ENCODE measurements at regions not wholly inside any gene's neighbourhood (a gene's known extent, or its start where the extent isn't known, plus 50 kb on each side); places are given as distances from the start of the nearest gene placed in this dataset.

GRCh38 chr2:60073201-60073600, 480.3 kb downstream of the BCL11A start:
- H2AFZ ChIP-seq (ENCODE audit: low read depth, low read length), result no peak overlapping the region
- H3K79me2 ChIP-seq (ENCODE audit: low read length), result no peaks in the 10 kb centered on the region
- H3K9ac ChIP-seq (ENCODE audit: low read length), result no peak overlapping the region
- H3K27me3 ChIP-seq (ENCODE audit: low read depth, low read length), result no peaks in the 10 kb centered on the region
- H3K4me3 ChIP-seq (ENCODE audit: low read length), result no peak overlapping the region
- peaks cover 22% of the 10 kb centered on the region for H3K4me1 ChIP-seq (ENCODE audit: low read length)
- no peaks in the 10 kb centered on the region for H4K20me1 ChIP-seq (ENCODE audit: insufficient read depth, low read length)
- no peak for TF ChIP-seq EZH2phosphoT487 (IDR thresholded peaks at IDR 0.05; ENCODE audit: low read depth)
- no peak overlapping the region for H3K27ac ChIP-seq (ENCODE audit: low read length)
- no peaks in the 10 kb centered on the region for H3K36me3 ChIP-seq (replicated peaks; ENCODE audit: low read depth, low read length)
- no peaks in the 10 kb centered on the region for H3K9me3 ChIP-seq (ENCODE audit: insufficient read depth, low read length)
- H3K4me2 ChIP-seq (ENCODE audit: low read length), result no peak overlapping the region

DNA sequence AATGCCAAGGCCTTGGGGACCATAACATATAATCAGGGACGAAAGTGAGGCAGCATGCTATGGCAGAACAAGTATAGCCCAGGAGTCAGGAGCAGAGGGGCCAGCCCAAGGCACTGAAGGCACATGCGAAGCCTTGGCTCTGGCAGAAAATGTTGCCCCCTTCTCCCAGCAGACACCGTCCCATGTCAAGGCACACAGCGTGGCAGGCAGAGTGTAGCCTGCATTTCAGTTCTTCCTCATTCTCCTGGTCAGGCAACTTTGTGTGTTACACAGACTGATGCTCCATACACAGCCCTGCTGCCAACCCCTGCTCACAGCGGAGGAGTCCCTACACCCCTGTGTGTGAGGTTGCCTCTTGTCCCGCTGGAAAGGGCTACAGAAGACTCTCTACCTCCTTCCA, 480.8 kb downstream of the BCL11A start:
- no peak for TF ChIP-seq EZH2phosphoT487 (IDR thresholded peaks at IDR 0.05; ENCODE audit: low read depth)
- TF ChIP-seq, protein P1, sequence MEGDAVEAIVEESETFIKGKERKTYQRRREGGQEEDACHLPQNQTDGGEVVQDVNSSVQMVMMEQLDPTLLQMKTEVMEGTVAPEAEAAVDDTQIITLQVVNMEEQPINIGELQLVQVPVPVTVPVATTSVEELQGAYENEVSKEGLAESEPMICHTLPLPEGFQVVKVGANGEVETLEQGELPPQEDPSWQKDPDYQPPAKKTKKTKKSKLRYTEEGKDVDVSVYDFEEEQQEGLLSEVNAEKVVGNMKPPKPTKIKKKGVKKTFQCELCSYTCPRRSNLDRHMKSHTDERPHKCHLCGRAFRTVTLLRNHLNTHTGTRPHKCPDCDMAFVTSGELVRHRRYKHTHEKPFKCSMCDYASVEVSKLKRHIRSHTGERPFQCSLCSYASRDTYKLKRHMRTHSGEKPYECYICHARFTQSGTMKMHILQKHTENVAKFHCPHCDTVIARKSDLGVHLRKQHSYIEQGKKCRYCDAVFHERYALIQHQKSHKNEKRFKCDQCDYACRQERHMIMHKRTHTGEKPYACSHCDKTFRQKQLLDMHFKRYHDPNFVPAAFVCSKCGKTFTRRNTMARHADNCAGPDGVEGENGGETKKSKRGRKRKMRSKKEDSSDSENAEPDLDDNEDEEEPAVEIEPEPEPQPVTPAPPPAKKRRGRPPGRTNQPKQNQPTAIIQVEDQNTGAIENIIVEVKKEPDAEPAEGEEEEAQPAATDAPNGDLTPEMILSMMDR (IDR thresholded peaks at IDR 0.05; ENCODE audit: low read depth, low read length), result no peak
- Histone ChIP-seq H3K79me2 (ENCODE audit: low read length) (no peaks in the 10 kb centered on the region), H3K4me3 (ENCODE audit: low read length) (no peak overlapping the region), H3K36me3 (replicated peaks; ENCODE audit: low read depth, low read length) (no peaks in the 10 kb centered on the region), H3K27ac (ENCODE audit: low read length) (no peak overlapping the region), H3K9ac (ENCODE audit: low read length) (no peak overlapping the region), H2AFZ (ENCODE audit: low read depth, low read length) (no peak overlapping the region), H3K9me3 (ENCODE audit: insufficient read depth, low read length) (no peaks in the 10 kb centered on the region), H3K4me1 (ENCODE audit: low read length) (peaks cover 28% of the 10 kb centered on the region), H3K4me2 (ENCODE audit: low read length) (no peak overlapping the region), H3K27me3 (ENCODE audit: low read depth, low read length) (no peaks in the 10 kb centered on the region), H4K20me1 (ENCODE audit: insufficient read depth, low read length) (no peaks in the 10 kb centered on the region)

DNA sequence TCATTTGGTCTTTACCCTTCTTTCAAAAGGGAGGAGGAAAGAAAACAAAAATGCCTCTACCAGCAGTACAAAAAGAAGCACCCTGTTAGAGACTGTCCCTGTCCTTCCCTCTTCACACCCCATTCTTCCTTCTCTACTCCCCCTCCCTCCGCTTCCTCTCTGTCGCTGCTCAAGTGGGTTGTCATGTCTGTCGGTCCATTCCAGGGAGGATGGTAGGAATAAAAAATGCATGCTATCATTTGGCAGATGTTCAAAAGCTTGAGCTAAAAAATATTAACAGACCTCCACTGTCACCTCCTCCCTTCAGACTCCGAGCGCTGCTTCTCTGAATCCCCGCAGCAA, 482.0 kb downstream of the BCL11A start:
- Histone ChIP-seq H3K27me3 (ENCODE audit: low read depth, low read length) (no peaks in the 10 kb centered on the region), H3K9ac (ENCODE audit: low read length) (no peak overlapping the region), H3K4me3 (ENCODE audit: low read length) (no peak overlapping the region), H4K20me1 (ENCODE audit: insufficient read depth, low read length) (no peaks in the 10 kb centered on the region), H3K4me2 (ENCODE audit: low read length) (no peak overlapping the region), H3K4me1 (ENCODE audit: low read length) (peaks cover 39% of the 10 kb centered on the region), H2AFZ (ENCODE audit: low read depth, low read length) (no peak overlapping the region), H3K79me2 (ENCODE audit: low read length) (no peaks in the 10 kb centered on the region), H3K9me3 (ENCODE audit: insufficient read depth, low read length) (no peaks in the 10 kb centered on the region), H3K27ac (ENCODE audit: low read length) (no peak overlapping the region), H3K36me3 (replicated peaks; ENCODE audit: low read depth, low read length) (no peaks in the 10 kb centered on the region)
- TF ChIP-seq, protein P1 (IDR thresholded peaks at IDR 0.05; ENCODE audit: low read depth, low read length), result no peak
- TF ChIP-seq EZH2phosphoT487 (IDR thresholded peaks at IDR 0.05; ENCODE audit: low read depth), result no peak

DNA sequence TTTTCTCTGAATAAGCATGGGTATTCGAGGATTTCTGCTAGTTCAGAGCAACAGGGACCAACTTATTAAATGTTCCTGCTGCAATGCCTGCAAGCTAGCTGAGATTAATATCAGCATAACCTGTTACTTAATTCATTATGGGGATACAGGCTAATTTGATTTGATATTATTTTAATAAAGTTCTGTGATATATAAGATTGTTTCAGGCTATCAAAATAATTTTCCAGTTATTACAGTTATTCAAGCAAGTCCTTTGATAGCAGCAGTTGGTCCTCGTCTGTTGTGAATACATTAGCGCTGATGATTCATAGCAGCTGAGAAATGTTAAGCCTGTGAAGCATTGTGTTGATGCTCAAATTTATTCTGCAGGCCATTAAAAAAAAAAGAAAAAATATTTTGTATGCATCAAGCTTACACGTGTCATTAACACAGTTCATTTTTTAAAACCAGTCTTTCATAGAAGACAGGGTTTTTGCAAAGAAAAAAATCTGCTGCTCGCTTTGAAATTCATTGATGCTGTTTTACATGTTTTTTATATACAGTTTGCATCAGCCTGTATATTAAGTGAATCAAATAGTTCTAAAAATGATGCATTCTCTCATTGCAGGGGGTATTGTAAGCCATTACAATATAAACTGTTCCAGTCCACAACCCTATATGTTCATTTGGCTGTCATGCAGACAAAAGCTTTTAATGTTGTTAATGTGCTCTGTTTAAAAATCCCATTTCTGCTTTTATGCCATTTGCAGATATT, 482.5 kb downstream of the BCL11A start:
- H3K9me3 ChIP-seq (ENCODE audit: insufficient read depth, low read length), result no peaks in the 10 kb centered on the region
- H3K4me1 ChIP-seq (ENCODE audit: low read length), result peaks cover 41% of the 10 kb centered on the region
- H3K27ac ChIP-seq (ENCODE audit: low read length), result no peak overlapping the region
- no peaks in the 10 kb centered on the region for H3K36me3 ChIP-seq (replicated peaks; ENCODE audit: low read depth, low read length)
- H3K4me3 ChIP-seq (ENCODE audit: low read length), result no peak overlapping the region
- H3K9ac ChIP-seq (ENCODE audit: low read length), result no peak overlapping the region
- no peak overlapping the region for H3K4me2 ChIP-seq (ENCODE audit: low read length)
- no peaks in the 10 kb centered on the region for H3K27me3 ChIP-seq (ENCODE audit: low read depth, low read length)
- no peaks in the 10 kb centered on the region for H3K79me2 ChIP-seq (ENCODE audit: low read length)
- TF ChIP-seq, protein P1 (IDR thresholded peaks at IDR 0.05; ENCODE audit: low read depth, low read length), result no peak
- H2AFZ ChIP-seq (ENCODE audit: low read depth, low read length), result no peak overlapping the region
- H4K20me1 ChIP-seq (ENCODE audit: insufficient read depth, low read length), result no peaks in the 10 kb centered on the region

All from OCI-LY3 (cell line).